GM23338 (cell line): ENCODE measurements at regions not wholly inside any gene's neighbourhood (a gene's known extent, or its start where the extent isn't known, plus 50 kb on each side); places are given as distances from the start of the nearest gene placed in this dataset.

Experiments
- ATAC-seq: fragments of 200-7000 bp; cut with Tn5 transposase; 3 replicates; pipeline ENCODE4 v1.9.1; 2020
- DNase-seq: peaks from one replicate; pipeline ENCODE4 v3.0.0-alpha.2; 2015; ENCODE audit warnings: low spot score
- H2AFZ ChIP-seq: fragments of 200-600 bp; sonication (generic); 2 replicates; pipeline ENCODE4 v1.8.0; 2016; ENCODE audit warnings: antibody characterized with exemption, mild to moderate bottlenecking, moderate library complexity
- H3F3A ChIP-seq: fragments of 200-600 bp; sonication (generic); replicated peaks from 2 replicates; pipeline ENCODE4 v1.8.0; 2017; ENCODE audit warnings: antibody characterized with exemption, mixed run types, low read depth
- H3K27ac ChIP-seq: fragments of 200-600 bp; sonication (generic); 2 replicates; pipeline ENCODE4 v1.6.1; 2016; ENCODE audit warnings: low read depth
- H3K27me3 ChIP-seq: fragments of 200-600 bp; sonication (generic); 2 replicates; pipeline ENCODE4 v1.8.0; 2016; ENCODE audit warnings: mild to moderate bottlenecking, mixed run types, moderate library complexity; ENCODE audit not compliant: insufficient read depth
- H3K36me3 ChIP-seq: fragments of 200-600 bp; sonication (generic); 2 replicates; pipeline ENCODE4 v1.8.0; 2016; ENCODE audit warnings: mild to moderate bottlenecking; ENCODE audit not compliant: insufficient read depth
- H3K4me1 ChIP-seq: fragments of 200-600 bp; sonication (generic); 2 replicates; pipeline ENCODE4 v1.8.0; 2016; ENCODE audit warnings: mild to moderate bottlenecking, moderate library complexity; ENCODE audit not compliant: insufficient read depth
- H3K4me2 ChIP-seq: fragments of 200-600 bp; sonication (generic); 2 replicates; pipeline ENCODE4 v1.7.1; 2017; ENCODE audit warnings: mixed run types
- H3K4me3 ChIP-seq: fragments of 200-600 bp; sonication (generic); 2 replicates; pipeline ENCODE4 v1.6.1; 2016; ENCODE audit warnings: mixed run types
- H3K79me2 ChIP-seq: fragments of 200-600 bp; sonication (generic); replicated peaks from 2 replicates; pipeline ENCODE4 v1.8.0; 2017; ENCODE audit warnings: mild to moderate bottlenecking; ENCODE audit not compliant: insufficient read depth
- H3K9me2 ChIP-seq: fragments of 200-600 bp; sonication (generic); 2 replicates; pipeline ENCODE4 v1.8.0; 2017; ENCODE audit not compliant: insufficient read depth
- H4K20me1 ChIP-seq: fragments of 200-600 bp; sonication (generic); replicated peaks from 2 replicates; pipeline ENCODE4 v1.8.0; 2017; ENCODE audit warnings: mild to moderate bottlenecking; ENCODE audit not compliant: insufficient read depth
- H3K27ac Mint-ChIP-seq: 2 replicates; pipeline ENCODE4 v1.8.0; 2020; ENCODE audit warnings: inconsistent platforms, mild to moderate bottlenecking, moderate library complexity, mixed read lengths
- H3K27me3 Mint-ChIP-seq: 3 replicates; pipeline ENCODE4 v1.8.0; 2022; ENCODE audit warnings: low read depth, mild to moderate bottlenecking, moderate library complexity, mixed read lengths, inconsistent platforms; ENCODE audit not compliant: insufficient read depth, poor library complexity
- H3K36me3 Mint-ChIP-seq: 3 replicates; pipeline ENCODE4 v1.8.0; 2021; ENCODE audit warnings: low read depth, mild to moderate bottlenecking, inconsistent platforms, moderate library complexity, mixed read lengths
- H3K4me1 Mint-ChIP-seq: 3 replicates; pipeline ENCODE4 v1.8.0; 2020; ENCODE audit warnings: mild to moderate bottlenecking, inconsistent platforms, mixed read lengths
- H3K4me3 Mint-ChIP-seq: 3 replicates; pipeline ENCODE4 v1.8.0; 2021; ENCODE audit warnings: moderate library complexity, mild to moderate bottlenecking, inconsistent platforms, mixed read lengths
- H3K9me3 Mint-ChIP-seq: 3 replicates; pipeline ENCODE4 v1.8.0; 2020; ENCODE audit warnings: moderate library complexity, mild to moderate bottlenecking, inconsistent platforms, mixed read lengths
- CREB1 ChIP-seq: fragments of 250-450 bp; sonication (Bioruptor Pico); IDR thresholded peaks from 2 replicates; pipeline ENCODE4 v1.5.0; 2020; ENCODE audit warnings: low read depth, mild to moderate bottlenecking, moderate library complexity
- CTCF ChIP-seq, 2 experiments: fragments of 200-600 bp in 1 of 2; sonication (generic) in 1 of 2; conservative IDR thresholded peaks; 2 replicates each; pipeline versions ENCODE4 v1.5.1 to v1.6.1; 2016 to 2017; ENCODE audit warnings: antibody characterized with exemption in 2 of 2, low read depth in 2 of 2, mild to moderate bottlenecking in 2 of 2, moderate library complexity in 1 of 2
- EZH2 ChIP-seq: fragments of 200-600 bp; sonication (generic); IDR thresholded peaks from one replicate; pipeline ENCODE4 v1.8.0; 2017; ENCODE audit warnings: antibody characterized with exemption, mild to moderate bottlenecking, low read depth; ENCODE audit not compliant: unreplicated experiment
- EZH2phosphoT487 ChIP-seq: fragments of 200-600 bp; sonication (generic); IDR thresholded peaks from one replicate; pipeline ENCODE4 v1.8.1; 2018; ENCODE audit warnings: antibody characterized with exemption; ENCODE audit not compliant: unreplicated experiment
- JUNB ChIP-seq: IDR thresholded peaks from one replicate; pipeline ENCODE4 v1.6.1; 2016; ENCODE audit warnings: antibody characterized with exemption; ENCODE audit not compliant: unreplicated experiment
- NANOG ChIP-seq: IDR thresholded peaks from 2 replicates; pipeline ENCODE4 v1.6.1; 2016; ENCODE audit warnings: antibody characterized with exemption, borderline replicate concordance
- POLR2AphosphoS5 ChIP-seq: IDR thresholded peaks from 2 replicates; pipeline ENCODE4 v1.6.1; 2016; ENCODE audit warnings: antibody characterized with exemption, low read depth
- REST ChIP-seq: IDR thresholded peaks from one replicate; pipeline ENCODE4 v1.6.1; 2018; ENCODE audit warnings: antibody characterized with exemption; ENCODE audit not compliant: unreplicated experiment
- STAT1 ChIP-seq: IDR thresholded peaks from one replicate; pipeline ENCODE4 v1.6.1; 2016; ENCODE audit warnings: antibody characterized with exemption; ENCODE audit not compliant: unreplicated experiment
- ZNF114 ChIP-seq: fragments of 250-450 bp; sonication (Bioruptor Pico); IDR thresholded peaks from 2 replicates; pipeline ENCODE4 v1.5.0; 2020; ENCODE audit warnings: mild to moderate bottlenecking, moderate library complexity
- ZNF331 ChIP-seq: fragments of 250-450 bp; sonication (Bioruptor Pico); IDR thresholded peaks from 2 replicates; pipeline ENCODE4 v1.5.0; 2020; ENCODE audit warnings: low read depth, mild to moderate bottlenecking, moderate library complexity
- TF ChIP-seq, protein P1 (sequence below): IDR thresholded peaks from 2 replicates; pipeline ENCODE4 v1.6.1; 2016; ENCODE audit warnings: antibody characterized with exemption
- TF ChIP-seq, protein P2 (sequence below): fragments of 250-450 bp; sonication (Bioruptor Pico); IDR thresholded peaks from 2 replicates; pipeline ENCODE4 v1.5.0; 2020; ENCODE audit warnings: mild to moderate bottlenecking, moderate library complexity

- Histone ChIP-seq H3K27ac (no peak overlapping the region), H3K9me2 (no peaks in the 10 kb centered on the region), H3K4me1 (no peaks in the 10 kb centered on the region), H4K20me1 (no peaks in the 10 kb centered on the region), H3K27me3 (peaks cover 52% of the 10 kb centered on the region), H3K4me2 (no peak overlapping the region), H3K4me3 (no peak overlapping the region), H2AFZ (no peak overlapping the region), H3K79me2 (no peaks in the 10 kb centered on the region), H3K36me3 (no peaks in the 10 kb centered on the region), H3F3A (no peaks in the 10 kb centered on the region)
- Mint-ChIP-seq H3K36me3 (peaks cover 4% of the 10 kb centered on the region; the same call in 1 of the 3 replicates), H3K27ac (no peak overlapping the region), H3K27me3 (peaks cover 46% of the 10 kb centered on the region), H3K4me1 (peaks cover 8% of the 10 kb centered on the region; the same call in 2 of the 3 replicates), H3K4me3 (no peak overlapping the region), H3K9me3 (peaks cover 4% of the 10 kb centered on the region)
- TF ChIP-seq NANOG, result no peak
- no peak for TF ChIP-seq POLR2AphosphoS5
- no peak for TF ChIP-seq CTCF (conservative IDR thresholded peaks at IDR 0.05; ENCODE audit: low read depth in 2 of 2)
- no peak for TF ChIP-seq EZH2phosphoT487
- TF ChIP-seq STAT1, result no peak
- no peak for TF ChIP-seq EZH2
- TF ChIP-seq ZNF114 (CRISPR knock-in tag), result no peak
- TF ChIP-seq, protein P1, sequence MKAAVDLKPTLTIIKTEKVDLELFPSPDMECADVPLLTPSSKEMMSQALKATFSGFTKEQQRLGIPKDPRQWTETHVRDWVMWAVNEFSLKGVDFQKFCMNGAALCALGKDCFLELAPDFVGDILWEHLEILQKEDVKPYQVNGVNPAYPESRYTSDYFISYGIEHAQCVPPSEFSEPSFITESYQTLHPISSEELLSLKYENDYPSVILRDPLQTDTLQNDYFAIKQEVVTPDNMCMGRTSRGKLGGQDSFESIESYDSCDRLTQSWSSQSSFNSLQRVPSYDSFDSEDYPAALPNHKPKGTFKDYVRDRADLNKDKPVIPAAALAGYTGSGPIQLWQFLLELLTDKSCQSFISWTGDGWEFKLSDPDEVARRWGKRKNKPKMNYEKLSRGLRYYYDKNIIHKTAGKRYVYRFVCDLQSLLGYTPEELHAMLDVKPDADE, result no peak
- no peak for TF ChIP-seq ZNF331 (CRISPR knock-in tag)
- TF ChIP-seq, protein P2, sequence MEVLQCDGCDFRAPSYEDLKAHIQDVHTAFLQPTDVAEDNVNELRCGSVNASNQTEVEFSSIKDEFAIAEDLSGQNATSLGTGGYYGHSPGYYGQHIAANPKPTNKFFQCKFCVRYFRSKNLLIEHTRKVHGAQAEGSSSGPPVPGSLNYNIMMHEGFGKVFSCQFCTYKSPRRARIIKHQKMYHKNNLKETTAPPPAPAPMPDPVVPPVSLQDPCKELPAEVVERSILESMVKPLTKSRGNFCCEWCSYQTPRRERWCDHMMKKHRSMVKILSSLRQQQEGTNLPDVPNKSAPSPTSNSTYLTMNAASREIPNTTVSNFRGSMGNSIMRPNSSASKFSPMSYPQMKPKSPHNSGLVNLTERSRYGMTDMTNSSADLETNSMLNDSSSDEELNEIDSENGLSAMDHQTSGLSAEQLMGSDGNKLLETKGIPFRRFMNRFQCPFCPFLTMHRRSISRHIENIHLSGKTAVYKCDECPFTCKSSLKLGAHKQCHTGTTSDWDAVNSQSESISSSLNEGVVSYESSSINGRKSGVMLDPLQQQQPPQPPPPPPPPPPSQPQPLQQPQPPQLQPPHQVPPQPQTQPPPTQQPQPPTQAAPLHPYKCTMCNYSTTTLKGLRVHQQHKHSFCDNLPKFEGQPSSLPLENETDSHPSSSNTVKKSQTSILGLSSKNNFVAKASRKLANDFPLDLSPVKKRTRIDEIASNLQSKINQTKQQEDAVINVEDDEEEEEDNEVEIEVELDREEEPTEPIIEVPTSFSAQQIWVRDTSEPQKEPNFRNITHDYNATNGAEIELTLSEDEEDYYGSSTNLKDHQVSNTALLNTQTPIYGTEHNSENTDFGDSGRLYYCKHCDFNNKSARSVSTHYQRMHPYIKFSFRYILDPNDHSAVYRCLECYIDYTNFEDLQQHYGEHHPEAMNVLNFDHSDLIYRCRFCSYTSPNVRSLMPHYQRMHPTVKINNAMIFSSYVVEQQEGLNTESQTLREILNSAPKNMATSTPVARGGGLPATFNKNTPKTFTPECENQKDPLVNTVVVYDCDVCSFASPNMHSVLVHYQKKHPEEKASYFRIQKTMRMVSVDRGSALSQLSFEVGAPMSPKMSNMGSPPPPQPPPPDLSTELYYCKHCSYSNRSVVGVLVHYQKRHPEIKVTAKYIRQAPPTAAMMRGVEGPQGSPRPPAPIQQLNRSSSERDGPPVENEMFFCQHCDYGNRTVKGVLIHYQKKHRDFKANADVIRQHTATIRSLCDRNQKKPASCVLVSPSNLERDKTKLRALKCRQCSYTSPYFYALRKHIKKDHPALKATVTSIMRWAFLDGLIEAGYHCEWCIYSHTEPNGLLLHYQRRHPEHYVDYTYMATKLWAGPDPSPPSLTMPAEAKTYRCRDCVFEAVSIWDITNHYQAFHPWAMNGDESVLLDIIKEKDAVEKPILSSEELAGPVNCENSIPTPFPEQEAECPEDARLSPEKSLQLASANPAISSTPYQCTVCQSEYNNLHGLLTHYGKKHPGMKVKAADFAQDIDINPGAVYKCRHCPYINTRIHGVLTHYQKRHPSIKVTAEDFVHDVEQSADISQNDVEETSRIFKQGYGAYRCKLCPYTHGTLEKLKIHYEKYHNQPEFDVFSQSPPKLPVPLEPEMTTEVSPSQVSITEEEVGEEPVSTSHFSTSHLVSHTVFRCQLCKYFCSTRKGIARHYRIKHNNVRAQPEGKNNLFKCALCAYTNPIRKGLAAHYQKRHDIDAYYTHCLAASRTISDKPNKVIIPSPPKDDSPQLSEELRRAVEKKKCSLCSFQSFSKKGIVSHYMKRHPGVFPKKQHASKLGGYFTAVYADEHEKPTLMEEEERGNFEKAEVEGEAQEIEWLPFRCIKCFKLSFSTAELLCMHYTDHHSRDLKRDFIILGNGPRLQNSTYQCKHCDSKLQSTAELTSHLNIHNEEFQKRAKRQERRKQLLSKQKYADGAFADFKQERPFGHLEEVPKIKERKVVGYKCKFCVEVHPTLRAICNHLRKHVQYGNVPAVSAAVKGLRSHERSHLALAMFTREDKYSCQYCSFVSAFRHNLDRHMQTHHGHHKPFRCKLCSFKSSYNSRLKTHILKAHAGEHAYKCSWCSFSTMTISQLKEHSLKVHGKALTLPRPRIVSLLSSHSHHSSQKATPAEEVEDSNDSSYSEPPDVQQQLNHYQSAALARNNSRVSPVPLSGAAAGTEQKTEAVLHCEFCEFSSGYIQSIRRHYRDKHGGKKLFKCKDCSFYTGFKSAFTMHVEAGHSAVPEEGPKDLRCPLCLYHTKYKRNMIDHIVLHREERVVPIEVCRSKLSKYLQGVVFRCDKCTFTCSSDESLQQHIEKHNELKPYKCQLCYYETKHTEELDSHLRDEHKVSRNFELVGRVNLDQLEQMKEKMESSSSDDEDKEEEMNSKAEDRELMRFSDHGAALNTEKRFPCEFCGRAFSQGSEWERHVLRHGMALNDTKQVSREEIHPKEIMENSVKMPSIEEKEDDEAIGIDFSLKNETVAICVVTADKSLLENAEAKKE (CRISPR knock-in tag), result no peak
- TF ChIP-seq CREB1 (CRISPR knock-in tag), result no peak
- TF ChIP-seq JUNB, result no peak
- TF ChIP-seq REST, result no peak
- DNase-seq (no peak), ATAC-seq (no peak)
These were observed 78.1 kb upstream of the PPP2R5C start for GRCh38 chr14:101683365-101683764.
